Dendritic cell treated with granulocyte-macrophage colony-stimulating factor and Interleukin-4, amounts not matched to agents 40 ng/mL and 50 ng/mL, for 4 days (primary cell): ENCODE measurements at regions not wholly inside any gene's neighbourhood (a gene's known extent, or its start where the extent isn't known, plus 50 kb on each side); places are given as distances from the start of the nearest gene placed in this dataset.
"Not testable (repeated sequence)": the region's sequence is repeated elsewhere in the genome, so short reads cannot be mapped to it uniquely, and the experiment has no call there.

Experiments used
- H3K27ac Mint-ChIP-seq: one replicate; pipeline ENCODE4 v1.8.0; 2022; ENCODE audit warnings: mild to moderate bottlenecking, mixed read lengths
- H3K27me3 Mint-ChIP-seq: one replicate; pipeline ENCODE4 v1.8.0; 2022; ENCODE audit warnings: mild to moderate bottlenecking, mixed read lengths
- H3K36me3 Mint-ChIP-seq: one replicate; pipeline ENCODE4 v1.8.0; 2022; ENCODE audit warnings: low read depth, mixed read lengths
- H3K4me1 Mint-ChIP-seq: one replicate; pipeline ENCODE4 v1.8.0; 2022; ENCODE audit warnings: low read depth, mixed read lengths
- H3K4me3 Mint-ChIP-seq: one replicate; pipeline ENCODE4 v1.8.0; 2022; ENCODE audit warnings: mild to moderate bottlenecking, moderate library complexity, mixed read lengths
- H3K9me3 Mint-ChIP-seq: one replicate; pipeline ENCODE4 v1.8.0; 2022; ENCODE audit warnings: mixed read lengths
- intact Hi-C: fragments of 100-400 bp; cut with micrococcal nuclease; formaldehyde crosslinking; loops from one replicate; pipeline ENCODE4 v1.15.0; 2022

GRCh38 chr1:185561629-185562028, 172.6 kb upstream of the HMCN1 start:
- Mint-ChIP-seq H3K27ac (peak overlapping the region; percentile 33), H3K4me3 (no peak overlapping the region), H3K9me3 (no peaks in the 10 kb centered on the region), H3K36me3 (no peaks in the 10 kb centered on the region), H3K27me3 (no peaks in the 10 kb centered on the region), H3K4me1 (peaks cover 27% of the 10 kb centered on the region)
- intact Hi-C loops, result loop anchor here (2.0 kb wide), 1 partner anchor 251 kb away; no protein-coding TSS in a partner anchor

- no peaks in the 10 kb centered on the region for H3K9me3 Mint-ChIP-seq
- H3K36me3 Mint-ChIP-seq, result no peaks in the 10 kb centered on the region
- no peak overlapping the region for H3K4me3 Mint-ChIP-seq
- H3K27ac Mint-ChIP-seq, result peak overlapping the region; percentile 64
- peaks cover 27% of the 10 kb centered on the region for H3K4me1 Mint-ChIP-seq
- H3K27me3 Mint-ChIP-seq, result no peaks in the 10 kb centered on the region
- intact Hi-C loops, result loop anchor here (2.0 kb wide), 1 partner anchor 250 kb away; no protein-coding TSS in a partner anchor
Observed at GRCh38 chr1:185560760-185561159, 173.4 kb upstream of the HMCN1 start.

- no peaks in the 10 kb centered on the region for H3K27me3 Mint-ChIP-seq
- intact Hi-C loops, result loop anchor here (2.0 to 10.0 kb wide), 2 partner anchors 55 to 249 kb away; no protein-coding TSS in a partner anchor
- peak overlapping the region; percentile 64 for H3K27ac Mint-ChIP-seq
- H3K4me1 Mint-ChIP-seq, result peaks cover 27% of the 10 kb centered on the region
- no peaks in the 10 kb centered on the region for H3K9me3 Mint-ChIP-seq
- H3K4me3 Mint-ChIP-seq, result no peak overlapping the region
- no peaks in the 10 kb centered on the region for H3K36me3 Mint-ChIP-seq
Observed at GRCh38 chr1:185559684-185560331, 174.4 kb upstream of the HMCN1 start.

- H3K4me1 Mint-ChIP-seq, result peaks cover 27% of the 10 kb centered on the region
- H3K36me3 Mint-ChIP-seq, result no peaks in the 10 kb centered on the region
- no peaks in the 10 kb centered on the region for H3K27me3 Mint-ChIP-seq
- H3K9me3 Mint-ChIP-seq, result no peaks in the 10 kb centered on the region
- H3K27ac Mint-ChIP-seq, result peak overlapping the region; percentile 64
- intact Hi-C loops, result loop anchor here (10.0 kb wide), 1 partner anchor 54 kb away; no protein-coding TSS in a partner anchor
- H3K4me3 Mint-ChIP-seq, result no peak overlapping the region
Observed at GRCh38 chr1:185559151-185559550, 175.0 kb upstream of the HMCN1 start.

GRCh38 chr1:185556561-185556960, 177.6 kb upstream of the HMCN1 start:
- intact Hi-C loops, result loop anchor here (10.0 kb wide), 1 partner anchor 52 kb away; no protein-coding TSS in a partner anchor
- H3K4me1 Mint-ChIP-seq, result peaks cover 22% of the 10 kb centered on the region
- H3K27me3 Mint-ChIP-seq, result no peaks in the 10 kb centered on the region
- H3K27ac Mint-ChIP-seq, result no peak overlapping the region
- H3K9me3 Mint-ChIP-seq, result no peaks in the 10 kb centered on the region
- no peak overlapping the region for H3K4me3 Mint-ChIP-seq
- H3K36me3 Mint-ChIP-seq, result no peaks in the 10 kb centered on the region

- H3K4me3 Mint-ChIP-seq, result no peak overlapping the region
- intact Hi-C loops, result loop anchor here (10.0 kb wide), 1 partner anchor 51 kb away; no protein-coding TSS in a partner anchor
- H3K9me3 Mint-ChIP-seq, result no peaks in the 10 kb centered on the region
- H3K36me3 Mint-ChIP-seq, result no peaks in the 10 kb centered on the region
- peak overlapping the region; percentile 2 for H3K27ac Mint-ChIP-seq
- no peaks in the 10 kb centered on the region for H3K27me3 Mint-ChIP-seq
- H3K4me1 Mint-ChIP-seq, result peaks cover 20% of the 10 kb centered on the region
Observed at GRCh38 chr1:185555743-185556142, 178.4 kb upstream of the HMCN1 start.

GRCh38 chr1:185551008-185551407, 183.2 kb upstream of the HMCN1 start:
- intact Hi-C loops, result loop anchor here (10.0 kb wide), 1 partner anchor 46 kb away; no protein-coding TSS in a partner anchor
- no peak overlapping the region for H3K4me3 Mint-ChIP-seq
- peaks cover 21% of the 10 kb centered on the region for H3K4me1 Mint-ChIP-seq
- H3K27ac Mint-ChIP-seq, result no peak overlapping the region
- H3K36me3 Mint-ChIP-seq, result no peaks in the 10 kb centered on the region
- no peaks in the 10 kb centered on the region for H3K9me3 Mint-ChIP-seq
- no peaks in the 10 kb centered on the region for H3K27me3 Mint-ChIP-seq

- no peaks in the 10 kb centered on the region for H3K36me3 Mint-ChIP-seq
- H3K9me3 Mint-ChIP-seq, result no peaks in the 10 kb centered on the region
- no peak overlapping the region for H3K4me3 Mint-ChIP-seq
- H3K27ac Mint-ChIP-seq, result no peak overlapping the region
- peaks cover 25% of the 10 kb centered on the region for H3K4me1 Mint-ChIP-seq
- H3K27me3 Mint-ChIP-seq, result no peaks in the 10 kb centered on the region
- intact Hi-C loops, result loop anchor here (10.0 kb wide), 1 partner anchor 45 kb away; no protein-coding TSS in a partner anchor
Observed at GRCh38 chr1:185549906-185550305, 184.3 kb upstream of the HMCN1 start.

GRCh38 chr1:185546029-185546428, 188.2 kb upstream of the HMCN1 start:
- Mint-ChIP-seq H3K4me1 (peaks cover 26% of the 10 kb centered on the region), H3K36me3 (no peaks in the 10 kb centered on the region), H3K27me3 (no peaks in the 10 kb centered on the region), H3K4me3 (no peak overlapping the region), H3K27ac (peak overlapping the region; percentile 46), H3K9me3 (no peaks in the 10 kb centered on the region)
- intact Hi-C loops, result no loop called here

GRCh38 chr1:185541871-185542301, 192.3 kb upstream of the HMCN1 start:
- H3K27me3 Mint-ChIP-seq, result no peaks in the 10 kb centered on the region
- no peaks in the 10 kb centered on the region for H3K36me3 Mint-ChIP-seq
- no peak overlapping the region for H3K4me3 Mint-ChIP-seq
- no peak overlapping the region for H3K27ac Mint-ChIP-seq
- intact Hi-C loops, result no loop called here
- H3K9me3 Mint-ChIP-seq, result peaks cover 16% of the 10 kb centered on the region
- H3K4me1 Mint-ChIP-seq, result peaks cover 32% of the 10 kb centered on the region

- intact Hi-C loops, result no loop called here
- Mint-ChIP-seq H3K4me1 (peaks cover 28% of the 10 kb centered on the region), H3K36me3 (no peaks in the 10 kb centered on the region), H3K27ac (no peak overlapping the region), H3K4me3 (no peak overlapping the region), H3K9me3 (peaks cover 16% of the 10 kb centered on the region), H3K27me3 (no peaks in the 10 kb centered on the region)
Observed at GRCh38 chr1:185540295-185540694, 193.9 kb upstream of the HMCN1 start.

GRCh38 chr1:185539277-185539943, 194.8 kb upstream of the HMCN1 start:
- H3K27me3 Mint-ChIP-seq, result no peaks in the 10 kb centered on the region
- H3K4me1 Mint-ChIP-seq, result peaks cover 33% of the 10 kb centered on the region
- H3K9me3 Mint-ChIP-seq, result peaks cover 16% of the 10 kb centered on the region
- intact Hi-C loops, result no loop called here
- no peak overlapping the region for H3K27ac Mint-ChIP-seq
- no peak overlapping the region for H3K4me3 Mint-ChIP-seq
- no peaks in the 10 kb centered on the region for H3K36me3 Mint-ChIP-seq

- intact Hi-C loops, H3K36me3 Mint-ChIP-seq, H3K27me3 Mint-ChIP-seq, H3K4me3 Mint-ChIP-seq, H3K27ac Mint-ChIP-seq: not testable (repeated sequence)
- peaks cover 16% of the 10 kb centered on the region for H3K9me3 Mint-ChIP-seq
- peaks cover 33% of the 10 kb centered on the region for H3K4me1 Mint-ChIP-seq
Observed at GRCh38 chr1:185538309-185538898, 195.8 kb upstream of the HMCN1 start.

- no peak overlapping the region for H3K4me3 Mint-ChIP-seq
- H3K27ac Mint-ChIP-seq, result peak overlapping the region; percentile 72
- H3K27me3 Mint-ChIP-seq, result no peaks in the 10 kb centered on the region
- no peaks in the 10 kb centered on the region for H3K36me3 Mint-ChIP-seq
- intact Hi-C loops, result no loop called here
- peaks cover 16% of the 10 kb centered on the region for H3K9me3 Mint-ChIP-seq
- peaks cover 29% of the 10 kb centered on the region for H3K4me1 Mint-ChIP-seq
Observed at GRCh38 chr1:185537596-185537995, 196.6 kb upstream of the HMCN1 start.
